DND-41 (cell line): ENCODE measurements at regions not wholly inside any gene's neighbourhood (a gene's known extent, or its start where the extent isn't known, plus 50 kb on each side); places are given as distances from the start of the nearest gene placed in this dataset.

Experiments used
- EZH2 ChIP-seq: IDR thresholded peaks from 3 replicates; pipeline ENCODE4 v1.6.1; 2012; ENCODE audit warnings: borderline replicate concordance, low read depth, mild to moderate bottlenecking, moderate library complexity, low read length, inconsistent platforms; ENCODE audit not compliant: severe bottlenecking
- TF ChIP-seq, protein P1 (sequence below): IDR thresholded peaks from 2 replicates; pipeline ENCODE4 v1.5.1; 2012; ENCODE audit warnings: borderline replicate concordance, low read length, moderate library complexity, mild to moderate bottlenecking; ENCODE audit not compliant: poor library complexity, severe bottlenecking; ENCODE audit errors: extremely low read depth

DNA sequence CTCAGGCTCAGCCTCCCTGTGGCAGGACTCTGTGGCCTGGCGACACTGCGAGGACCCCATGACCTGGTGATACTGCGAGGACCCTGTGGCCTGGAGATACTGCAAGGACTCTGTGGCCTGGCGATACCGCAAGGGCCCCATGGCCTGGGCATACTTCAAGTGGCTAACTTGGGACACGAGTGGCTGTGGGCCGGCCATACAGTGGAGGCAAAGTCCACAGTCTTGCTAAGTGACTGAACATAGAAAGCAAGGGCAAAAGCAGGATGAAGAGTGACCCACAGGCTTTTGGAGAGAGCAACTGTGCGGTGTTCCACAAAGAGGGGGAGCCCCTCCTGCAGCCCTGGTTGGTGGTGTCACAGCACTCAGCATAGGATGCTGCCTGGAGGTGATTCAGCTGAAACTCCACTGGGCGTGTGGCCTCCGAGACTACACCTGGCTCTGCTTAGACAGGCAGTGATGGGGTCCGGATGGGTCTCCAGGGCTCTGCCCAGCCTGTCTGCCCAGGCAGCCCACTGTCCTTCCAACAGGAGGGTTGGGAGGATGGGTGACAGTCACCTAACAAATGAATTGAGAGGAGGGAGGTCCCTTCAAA, 691.0 kb upstream of the HS6ST1 start:
- TF ChIP-seq, protein P1, sequence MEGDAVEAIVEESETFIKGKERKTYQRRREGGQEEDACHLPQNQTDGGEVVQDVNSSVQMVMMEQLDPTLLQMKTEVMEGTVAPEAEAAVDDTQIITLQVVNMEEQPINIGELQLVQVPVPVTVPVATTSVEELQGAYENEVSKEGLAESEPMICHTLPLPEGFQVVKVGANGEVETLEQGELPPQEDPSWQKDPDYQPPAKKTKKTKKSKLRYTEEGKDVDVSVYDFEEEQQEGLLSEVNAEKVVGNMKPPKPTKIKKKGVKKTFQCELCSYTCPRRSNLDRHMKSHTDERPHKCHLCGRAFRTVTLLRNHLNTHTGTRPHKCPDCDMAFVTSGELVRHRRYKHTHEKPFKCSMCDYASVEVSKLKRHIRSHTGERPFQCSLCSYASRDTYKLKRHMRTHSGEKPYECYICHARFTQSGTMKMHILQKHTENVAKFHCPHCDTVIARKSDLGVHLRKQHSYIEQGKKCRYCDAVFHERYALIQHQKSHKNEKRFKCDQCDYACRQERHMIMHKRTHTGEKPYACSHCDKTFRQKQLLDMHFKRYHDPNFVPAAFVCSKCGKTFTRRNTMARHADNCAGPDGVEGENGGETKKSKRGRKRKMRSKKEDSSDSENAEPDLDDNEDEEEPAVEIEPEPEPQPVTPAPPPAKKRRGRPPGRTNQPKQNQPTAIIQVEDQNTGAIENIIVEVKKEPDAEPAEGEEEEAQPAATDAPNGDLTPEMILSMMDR: no peak
- no peak for TF ChIP-seq EZH2
